PC-9 (cell line): ENCODE measurements at regions not wholly inside any gene's neighbourhood (a gene's known extent, or its start where the extent isn't known, plus 50 kb on each side); places are given as distances from the start of the nearest gene placed in this dataset.

Experiments used
- CTCF ChIP-seq: fragments of 200-600 bp; sonication (generic); conservative IDR thresholded peaks from 2 replicates; pipeline ENCODE4 v1.6.1; 2017; ENCODE audit warnings: mixed run types, antibody characterized with exemption, mild to moderate bottlenecking, moderate library complexity
- EZH2 ChIP-seq: fragments of 200-600 bp; sonication (generic); IDR thresholded peaks from 2 replicates; pipeline ENCODE4 v1.8.0; 2017; ENCODE audit warnings: antibody characterized with exemption, low read depth

DNA sequence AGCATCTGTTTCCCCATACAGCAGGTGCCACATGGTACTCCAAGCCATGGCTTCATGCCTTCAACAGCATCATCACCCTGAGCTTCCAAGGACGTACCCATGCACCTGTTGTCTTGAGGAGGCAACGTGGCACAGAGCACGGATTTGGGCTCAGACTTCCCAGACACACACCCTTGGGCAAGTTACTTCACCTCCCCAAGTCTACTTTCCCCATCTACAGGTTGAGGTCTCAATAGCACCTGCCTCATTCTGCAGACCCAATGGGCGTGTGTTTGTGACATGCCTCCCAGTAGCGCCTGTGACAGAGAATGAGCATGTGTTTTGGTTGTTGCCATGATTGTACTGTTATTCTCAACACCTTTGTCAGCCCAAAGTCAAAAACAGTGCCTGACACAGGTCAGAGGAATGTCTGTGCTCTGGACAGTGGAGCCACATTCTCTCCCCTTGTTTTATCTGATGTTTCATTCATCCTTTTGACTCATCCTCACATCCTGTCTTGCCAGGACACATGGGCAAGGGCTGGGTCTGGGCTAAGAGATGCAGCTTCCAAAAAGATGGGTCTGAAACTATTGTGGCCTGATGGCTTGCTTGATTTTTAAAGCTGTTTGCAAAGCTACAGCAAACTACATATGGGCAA, 53.4 kb upstream of the CCND1 start:
- no peak for TF ChIP-seq CTCF
- no peak for TF ChIP-seq EZH2
